ENCODE measurements at regions not wholly inside any gene's neighbourhood (a gene's known extent, or its start where the extent isn't known, plus 50 kb on each side); places are given as distances from the start of the nearest gene placed in this dataset.

DNA sequence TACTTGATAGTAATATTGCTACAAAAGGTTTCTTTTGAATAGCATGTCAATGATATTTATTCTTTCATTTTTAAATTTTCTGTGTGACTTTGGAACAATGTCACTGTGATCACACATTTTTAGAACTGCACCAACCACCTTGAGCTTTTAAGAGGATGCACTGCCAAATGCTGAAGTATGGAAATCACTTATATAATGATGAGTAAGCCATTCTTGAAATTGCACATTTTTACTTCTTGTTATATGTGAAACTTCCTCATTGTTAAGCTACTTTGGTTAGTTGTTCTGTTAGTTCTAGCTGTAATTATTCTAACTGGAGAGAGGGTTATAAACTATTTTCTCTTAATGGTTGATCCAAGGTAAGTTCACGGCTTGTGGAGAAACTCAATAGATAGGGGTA, 547.5 kb downstream of the ZIC1 start:
- no peak for DNase-seq (ENCODE audit: low read depth)
- TF ChIP-seq, protein P1, sequence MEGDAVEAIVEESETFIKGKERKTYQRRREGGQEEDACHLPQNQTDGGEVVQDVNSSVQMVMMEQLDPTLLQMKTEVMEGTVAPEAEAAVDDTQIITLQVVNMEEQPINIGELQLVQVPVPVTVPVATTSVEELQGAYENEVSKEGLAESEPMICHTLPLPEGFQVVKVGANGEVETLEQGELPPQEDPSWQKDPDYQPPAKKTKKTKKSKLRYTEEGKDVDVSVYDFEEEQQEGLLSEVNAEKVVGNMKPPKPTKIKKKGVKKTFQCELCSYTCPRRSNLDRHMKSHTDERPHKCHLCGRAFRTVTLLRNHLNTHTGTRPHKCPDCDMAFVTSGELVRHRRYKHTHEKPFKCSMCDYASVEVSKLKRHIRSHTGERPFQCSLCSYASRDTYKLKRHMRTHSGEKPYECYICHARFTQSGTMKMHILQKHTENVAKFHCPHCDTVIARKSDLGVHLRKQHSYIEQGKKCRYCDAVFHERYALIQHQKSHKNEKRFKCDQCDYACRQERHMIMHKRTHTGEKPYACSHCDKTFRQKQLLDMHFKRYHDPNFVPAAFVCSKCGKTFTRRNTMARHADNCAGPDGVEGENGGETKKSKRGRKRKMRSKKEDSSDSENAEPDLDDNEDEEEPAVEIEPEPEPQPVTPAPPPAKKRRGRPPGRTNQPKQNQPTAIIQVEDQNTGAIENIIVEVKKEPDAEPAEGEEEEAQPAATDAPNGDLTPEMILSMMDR (IDR thresholded peaks at IDR 0.05; ENCODE audit: low read depth, low read length, missing control alignments) = no peak
- no peak overlapping the region for H3K4me3 ChIP-seq (ENCODE audit: low read depth, low read length)

DNA sequence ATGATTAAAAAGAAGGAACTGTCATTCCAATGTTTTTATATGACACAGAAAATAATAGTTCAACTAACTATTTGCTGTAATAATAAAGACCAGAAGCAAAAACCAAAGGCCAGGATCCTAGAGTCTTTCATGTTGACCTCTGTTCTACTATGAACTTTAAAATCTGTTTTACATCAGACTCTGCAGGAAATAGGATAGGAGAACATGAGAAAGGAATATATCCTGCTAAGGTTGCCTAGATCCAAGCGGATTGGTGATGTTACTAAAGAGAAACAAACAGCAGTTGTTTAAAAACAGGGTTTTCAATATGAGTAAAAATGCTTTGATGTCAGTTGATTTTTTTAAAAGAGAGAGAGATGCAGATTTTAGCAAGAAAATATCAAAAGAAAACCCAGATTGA, 549.6 kb downstream of the ZIC1 start:
- TF ChIP-seq, protein P1 (IDR thresholded peaks at IDR 0.05; ENCODE audit: low read depth, low read length, missing control alignments) = no peak

DNA sequence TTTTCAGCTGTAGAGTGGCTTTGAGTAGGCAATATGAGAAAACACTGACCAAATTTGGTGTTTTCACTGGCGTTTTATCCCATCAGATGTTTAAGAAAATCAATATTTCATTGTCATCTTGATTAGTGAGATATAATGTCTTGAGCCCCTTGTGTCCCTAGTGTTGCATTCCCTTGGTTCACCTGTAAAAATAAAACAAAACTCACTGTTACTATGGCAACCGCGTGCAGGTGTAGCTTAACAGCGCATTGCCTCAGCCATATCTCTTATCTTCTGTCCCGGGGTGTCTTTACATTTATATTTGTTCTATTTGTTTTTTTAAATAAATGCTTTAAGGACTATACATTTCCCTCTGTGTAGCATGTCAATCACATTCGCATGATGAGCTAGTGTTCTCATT, 551.6 kb downstream of the ZIC1 start:
- no peak for DNase-seq (ENCODE audit: low read depth)

More for the DNA sequence above, 549.6 kb downstream of the ZIC1 start:
- H3K4me3 ChIP-seq (ENCODE audit: low read depth, low read length) = no peak overlapping the region
- no peak for DNase-seq (ENCODE audit: low read depth)

DNA sequence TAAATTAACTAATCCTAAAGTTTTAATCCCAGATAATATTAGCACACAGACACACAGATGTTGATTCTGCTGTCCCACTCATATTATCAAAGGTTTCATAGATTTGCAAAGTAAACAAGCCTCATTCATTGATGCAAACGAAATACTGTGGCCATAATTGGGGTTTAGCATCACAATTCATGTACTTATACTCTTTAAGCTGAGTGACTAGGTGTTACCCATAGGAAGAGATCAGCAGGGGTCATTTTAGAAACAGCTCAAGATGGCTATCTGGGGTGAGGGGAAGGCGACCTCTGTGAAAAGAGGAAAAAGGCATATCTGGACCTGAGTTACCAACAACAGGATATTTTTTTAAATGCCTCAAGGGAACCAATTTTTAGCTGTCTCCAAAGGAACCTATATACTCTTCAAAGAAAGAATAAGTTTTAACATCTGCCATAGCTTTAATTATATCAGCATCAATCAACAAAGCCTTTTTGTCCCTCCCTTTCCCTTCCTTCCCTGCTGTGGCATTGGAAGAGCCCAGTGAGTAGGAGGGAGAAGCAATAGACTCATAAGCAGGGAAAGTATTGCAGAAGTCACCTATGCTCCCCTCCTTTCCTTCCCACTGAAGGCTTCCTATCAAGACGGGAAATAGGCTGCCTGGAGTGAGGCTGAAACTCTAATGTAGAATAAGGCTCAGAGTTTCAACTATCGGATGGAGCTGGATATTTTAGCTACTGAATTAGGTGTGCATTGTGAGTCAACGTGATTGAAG, 553.4 kb downstream of the ZIC1 start:
- no peak overlapping the region for H3K4me3 ChIP-seq (ENCODE audit: low read depth, low read length)
- DNase-seq (ENCODE audit: low read depth) = no peak
- TF ChIP-seq, protein P1 (IDR thresholded peaks at IDR 0.05; ENCODE audit: low read depth, low read length, missing control alignments) = no peak

More for the DNA sequence above, 551.6 kb downstream of the ZIC1 start:
- TF ChIP-seq, protein P1 (IDR thresholded peaks at IDR 0.05; ENCODE audit: low read depth, low read length, missing control alignments) = no peak
- H3K4me3 ChIP-seq (ENCODE audit: low read depth, low read length) = no peak overlapping the region

DNA sequence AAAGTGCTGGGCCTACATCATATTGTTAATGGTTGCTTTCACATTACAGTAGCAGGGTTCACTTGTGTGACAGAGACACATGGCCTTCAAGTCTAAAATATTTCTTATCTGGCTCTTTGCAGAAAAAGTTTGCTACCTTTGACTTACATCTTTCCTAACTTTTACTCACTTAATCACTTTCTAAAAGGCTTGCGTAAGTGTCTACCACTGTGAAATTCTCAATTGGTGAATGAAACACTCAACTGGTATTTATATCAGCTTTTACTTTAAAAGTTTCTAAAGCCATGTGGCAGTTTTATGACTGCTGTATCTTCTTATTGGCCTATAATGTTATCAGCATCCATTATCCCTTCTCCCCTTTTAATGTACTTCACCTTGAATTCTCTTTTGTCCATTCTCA, 554.5 kb downstream of the ZIC1 start:
- H3K4me3 ChIP-seq (ENCODE audit: low read depth, low read length) = no peak overlapping the region
- TF ChIP-seq, protein P1 (IDR thresholded peaks at IDR 0.05; ENCODE audit: low read depth, low read length, missing control alignments) = no peak
- no peak for DNase-seq (ENCODE audit: low read depth)

DNA sequence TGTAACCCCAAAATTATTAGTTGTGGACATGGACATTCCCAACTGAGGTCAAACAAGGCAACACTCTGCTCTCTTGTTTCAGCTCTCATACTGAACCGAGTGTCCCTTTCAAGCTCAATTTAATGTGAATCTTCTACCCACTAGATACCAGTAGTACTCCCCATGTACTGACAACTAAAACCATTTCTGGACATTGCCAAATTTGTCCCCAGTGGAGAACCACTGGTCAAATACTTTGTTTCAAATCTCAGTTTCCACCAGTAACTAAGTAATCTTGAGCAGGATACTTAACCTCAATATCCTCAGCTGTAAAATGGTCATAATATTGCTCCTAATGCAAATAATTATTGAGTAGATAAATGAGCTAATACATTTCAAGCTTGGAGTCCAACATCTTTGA, 566.0 kb downstream of the ZIC1 start:
- TF ChIP-seq, protein P1 (IDR thresholded peaks at IDR 0.05; ENCODE audit: low read depth, low read length, missing control alignments) = no peak
- no peak overlapping the region for H3K4me3 ChIP-seq (ENCODE audit: low read depth, low read length)
- no peak for DNase-seq (ENCODE audit: low read depth)

DNA sequence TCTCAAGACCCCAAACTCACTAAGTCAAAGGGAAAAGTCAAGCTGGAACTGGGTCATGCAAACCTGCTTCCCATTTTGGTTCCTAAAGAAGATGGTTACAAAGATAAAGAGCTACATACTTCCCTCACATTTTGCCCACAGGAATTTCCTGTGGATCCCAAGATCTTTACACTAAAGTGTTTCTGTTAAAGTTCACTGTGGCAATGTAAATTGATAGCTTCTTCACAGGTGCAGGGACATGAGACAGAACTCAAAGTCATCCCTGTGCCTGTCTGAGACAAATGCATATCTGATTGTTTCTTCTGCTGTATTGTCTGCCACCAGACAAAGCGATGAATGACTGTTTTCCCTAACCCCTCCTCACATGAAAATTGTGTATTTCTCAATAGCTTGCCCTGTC, 567.8 kb downstream of the ZIC1 start:
- TF ChIP-seq, protein P1 (IDR thresholded peaks at IDR 0.05; ENCODE audit: low read depth, low read length, missing control alignments) = no peak
- DNase-seq (ENCODE audit: low read depth) = no peak
- H3K4me3 ChIP-seq (ENCODE audit: low read depth, low read length) = no peak overlapping the region

Data from GM12864 (cell line).